GM18868 (cell line): ENCODE measurements at regions not wholly inside any gene's neighbourhood (a gene's known extent, or its start where the extent isn't known, plus 50 kb on each side); places are given as distances from the start of the nearest gene placed in this dataset.

Experiments
- ATAC-seq: cut with Tn5 transposase; IDR thresholded peaks from one replicate; pipeline ENCODE4 v1.9.1; 2021; ENCODE audit warnings: mild to moderate bottlenecking, moderate library complexity; ENCODE audit not compliant: unreplicated experiment

GRCh38 chr11:116601814-116602636 lies 170.8 kb downstream of the BUD13 start:
- no peak for ATAC-seq

GRCh38 chr11:116600930-116601329 lies 171.9 kb downstream of the BUD13 start:
- ATAC-seq, result no peak

GRCh38 chr11:116598556-116598955 lies 174.2 kb downstream of the BUD13 start:
- ATAC-seq, result no peak

- no peak for ATAC-seq
These were observed 174.8 kb downstream of the BUD13 start for GRCh38 chr11:116598036-116598435.

- ATAC-seq, result no peak
These were observed 176.2 kb downstream of the BUD13 start for GRCh38 chr11:116596346-116597260.

- ATAC-seq, result no peak
These were observed 177.4 kb downstream of the BUD13 start for GRCh38 chr11:116595305-116595880.

- ATAC-seq, result no peak
These were observed 181.8 kb downstream of the BUD13 start for GRCh38 chr11:116590844-116591570.

GRCh38 chr11:116589402-116589801 lies 183.4 kb downstream of the BUD13 start:
- no peak for ATAC-seq

GRCh38 chr11:116586392-116586791 lies 186.4 kb downstream of the BUD13 start:
- no peak for ATAC-seq

GRCh38 chr11:116582571-116582970 lies 190.2 kb downstream of the BUD13 start:
- ATAC-seq, result no peak

- no peak for ATAC-seq
These were observed 191.4 kb downstream of the BUD13 start for GRCh38 chr11:116581349-116581748.

- no peak for ATAC-seq
These were observed 192.0 kb downstream of the BUD13 start for GRCh38 chr11:116580799-116581198.

- no peak for ATAC-seq
These were observed 192.7 kb downstream of the BUD13 start for GRCh38 chr11:116579857-116580727.

- ATAC-seq, result no peak
These were observed 193.6 kb downstream of the BUD13 start for GRCh38 chr11:116579031-116579653.

GRCh38 chr11:116577956-116578355 lies 194.8 kb downstream of the BUD13 start:
- no peak for ATAC-seq

- no peak for ATAC-seq
These were observed 195.5 kb downstream of the BUD13 start for GRCh38 chr11:116577273-116577672.

- no peak for ATAC-seq
These were observed 196.3 kb downstream of the BUD13 start for GRCh38 chr11:116576526-116576925.

- ATAC-seq, result no peak
These were observed 205.0 kb downstream of the BUD13 start for GRCh38 chr11:116567721-116568242.

GRCh38 chr11:116563712-116564047 lies 209.1 kb downstream of the BUD13 start:
- no peak for ATAC-seq
